Sigmoid colon (tissue), 6 donors: ENCODE measurements at regions not wholly inside any gene's neighbourhood (a gene's known extent, or its start where the extent isn't known, plus 50 kb on each side); places are given as distances from the start of the nearest gene placed in this dataset.
"Not testable (repeated sequence)": the region's sequence is repeated elsewhere in the genome, so short reads cannot be mapped to it uniquely, and the experiment has no call there.

Experiments used
- DNase-seq: peaks from one replicate; pipeline ENCODE4 v3.0.0-alpha.2; 2019
- H3K27ac ChIP-seq, 4 donors: fragments of 200-600 bp; sonication (generic); one replicate each; pipeline ENCODE4 v1.5.1; 2016 to 2019; ENCODE audit warnings: mild to moderate bottlenecking in 1 of 4
- H3K27me3 ChIP-seq, 3 donors: fragments of 200-600 bp; sonication (generic); one replicate each; pipeline ENCODE4 v1.5.1; 2019; ENCODE audit warnings: mild to moderate bottlenecking in 1 of 3
- H3K36me3 ChIP-seq, 4 donors: fragments of 200-600 bp; sonication (generic); one replicate each; pipeline ENCODE4 v1.5.1; 2016 to 2019
- H3K4me1 ChIP-seq, 4 donors: fragments of 200-600 bp; sonication (generic); one replicate each; pipeline ENCODE4 v1.5.1; 2017 to 2019
- H3K4me3 ChIP-seq, 4 donors: fragments of 200-600 bp; sonication (generic); one replicate each; pipeline ENCODE4 v1.5.1; 2017 to 2019; ENCODE audit warnings: mild to moderate bottlenecking in 2 of 4, moderate library complexity in 1 of 4
- H3K9me3 ChIP-seq, 4 donors: fragments of 200-600 bp in 3 of 4; sonication (generic) in 3 of 4; one replicate each; pipeline versions ENCODE4 v1.5.1 to v1.6.1; 2013 to 2019
- EP300 ChIP-seq, 4 donors: sonication (generic); formaldehyde crosslinking; IDR thresholded peaks; one replicate each; pipeline ENCODE4 v1.6.1; 2017; ENCODE audit warnings: antibody characterized with exemption in 4 of 4
- POLR2A ChIP-seq, 2 donors: fragments of 450-650 bp; IDR thresholded peaks; one replicate each; pipeline ENCODE4 v1.6.1; 2016; ENCODE audit warnings: antibody characterized with exemption in 2 of 2, mild to moderate bottlenecking in 2 of 2, moderate library complexity in 2 of 2
- POLR2AphosphoS5 ChIP-seq, 4 donors: sonication (generic); formaldehyde crosslinking; IDR thresholded peaks; one replicate each; pipeline ENCODE4 v1.6.1; 2017; ENCODE audit warnings: antibody characterized with exemption in 4 of 4
- WGBS, 2 donors: extraction: QIAGEN DNeasy Blood & Tissue Kit; methylation state at CpG; one replicate each; pipeline ENCODE4 v1.1.7; 2013; 5-methylcytosine and 5-hydroxymethylcytosine counted together
- intact Hi-C: fragments of 100-400 bp; cut with DNase I; formaldehyde crosslinking; loops from one replicate; pipeline ENCODE4 v1.15.1; 2023
- TF ChIP-seq, protein P1 (sequence below), 4 experiments: fragments of 450-650 bp in 3 of 4; fragments of 200-600 bp in 1 of 4; IDR thresholded peaks; one replicate each; pipeline ENCODE4 v1.5.1; 2016 to 2019; ENCODE audit warnings: antibody characterized with exemption in 4 of 4, mild to moderate bottlenecking in 3 of 4, moderate library complexity in 2 of 4
- donor health status: healthy with polysubstance abuse.
- donor health status: healthy.

DNA sequence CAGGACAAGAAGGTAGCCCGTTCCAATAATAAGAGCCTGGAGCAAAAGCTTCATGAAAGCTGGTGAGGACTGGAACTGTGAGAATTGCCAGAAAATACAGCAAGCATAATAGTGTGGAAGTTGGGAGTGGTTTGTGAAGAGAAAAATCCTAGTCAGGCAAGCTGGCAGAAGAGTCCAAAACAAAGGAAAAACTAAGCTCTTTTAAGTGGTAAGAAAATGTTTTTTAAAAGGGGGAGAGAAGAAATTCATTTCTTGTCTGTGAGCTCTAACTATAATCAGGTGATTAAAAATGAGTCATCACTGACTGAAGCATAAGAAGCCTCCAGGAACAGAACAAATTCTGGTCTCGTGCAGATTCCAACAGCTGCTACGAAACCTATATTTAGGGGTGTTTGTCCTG, 102.6 kb downstream of the CAAP1 start:
- no peaks in the 10 kb centered on the region for H3K27me3 ChIP-seq
- intact Hi-C loops: no loop called here
- no peak overlapping the region for H3K27ac ChIP-seq
- no peak overlapping the region for H3K4me3 ChIP-seq
- DNase-seq: no peak
- H3K36me3 ChIP-seq: no peaks in the 10 kb centered on the region
- WGBS, 2 donors: 40 to 57% methylated on average over 3 of the region's 3 CpGs
- no peaks in the 10 kb centered on the region for H3K9me3 ChIP-seq
- no peaks in the 10 kb centered on the region for H3K4me1 ChIP-seq
- TF ChIP-seq POLR2AphosphoS5 (IDR thresholded peaks at IDR 0.05) (no peak), EP300 (IDR thresholded peaks at IDR 0.05) (no peak), POLR2A (IDR thresholded peaks at IDR 0.05) (no peak)
- TF ChIP-seq, protein P1, sequence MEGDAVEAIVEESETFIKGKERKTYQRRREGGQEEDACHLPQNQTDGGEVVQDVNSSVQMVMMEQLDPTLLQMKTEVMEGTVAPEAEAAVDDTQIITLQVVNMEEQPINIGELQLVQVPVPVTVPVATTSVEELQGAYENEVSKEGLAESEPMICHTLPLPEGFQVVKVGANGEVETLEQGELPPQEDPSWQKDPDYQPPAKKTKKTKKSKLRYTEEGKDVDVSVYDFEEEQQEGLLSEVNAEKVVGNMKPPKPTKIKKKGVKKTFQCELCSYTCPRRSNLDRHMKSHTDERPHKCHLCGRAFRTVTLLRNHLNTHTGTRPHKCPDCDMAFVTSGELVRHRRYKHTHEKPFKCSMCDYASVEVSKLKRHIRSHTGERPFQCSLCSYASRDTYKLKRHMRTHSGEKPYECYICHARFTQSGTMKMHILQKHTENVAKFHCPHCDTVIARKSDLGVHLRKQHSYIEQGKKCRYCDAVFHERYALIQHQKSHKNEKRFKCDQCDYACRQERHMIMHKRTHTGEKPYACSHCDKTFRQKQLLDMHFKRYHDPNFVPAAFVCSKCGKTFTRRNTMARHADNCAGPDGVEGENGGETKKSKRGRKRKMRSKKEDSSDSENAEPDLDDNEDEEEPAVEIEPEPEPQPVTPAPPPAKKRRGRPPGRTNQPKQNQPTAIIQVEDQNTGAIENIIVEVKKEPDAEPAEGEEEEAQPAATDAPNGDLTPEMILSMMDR (IDR thresholded peaks at IDR 0.05): no peak

DNA sequence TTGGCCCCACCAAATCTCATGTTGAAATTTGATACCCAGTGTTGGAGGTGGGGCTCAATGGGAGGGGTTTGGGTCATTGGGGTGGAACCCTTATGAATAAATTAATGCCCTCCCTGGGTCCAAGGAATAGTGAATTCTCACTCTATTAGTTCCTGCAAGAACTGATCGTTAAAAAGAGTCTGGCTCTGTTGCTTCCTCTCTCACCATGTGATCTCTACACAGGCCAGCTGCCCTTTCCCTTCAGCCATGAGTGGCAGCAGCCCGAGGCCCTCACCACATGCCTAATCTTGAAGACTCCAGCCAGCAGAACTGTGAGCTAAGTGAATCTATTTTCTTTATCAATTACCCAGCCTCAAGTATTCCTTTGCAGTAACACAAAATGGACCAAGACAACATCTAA, 106.0 kb downstream of the CAAP1 start:
- Histone ChIP-seq H3K9me3 (no peaks in the 10 kb centered on the region), H3K27ac (no peak overlapping the region), H3K4me3 (no peak overlapping the region), H3K36me3 (no peaks in the 10 kb centered on the region), H3K4me1 (no peaks in the 10 kb centered on the region), H3K27me3 (no peaks in the 10 kb centered on the region)
- DNase-seq: no peak
- intact Hi-C loops: no loop called here
- TF ChIP-seq POLR2A (IDR thresholded peaks at IDR 0.05) (no peak), EP300 (IDR thresholded peaks at IDR 0.05) (no peak), POLR2AphosphoS5 (IDR thresholded peaks at IDR 0.05) (no peak)
- TF ChIP-seq, protein P1 (IDR thresholded peaks at IDR 0.05): no peak
- 58 to 61% methylated on average over 2 of the region's 2 CpGs for WGBS, 2 donors

DNA sequence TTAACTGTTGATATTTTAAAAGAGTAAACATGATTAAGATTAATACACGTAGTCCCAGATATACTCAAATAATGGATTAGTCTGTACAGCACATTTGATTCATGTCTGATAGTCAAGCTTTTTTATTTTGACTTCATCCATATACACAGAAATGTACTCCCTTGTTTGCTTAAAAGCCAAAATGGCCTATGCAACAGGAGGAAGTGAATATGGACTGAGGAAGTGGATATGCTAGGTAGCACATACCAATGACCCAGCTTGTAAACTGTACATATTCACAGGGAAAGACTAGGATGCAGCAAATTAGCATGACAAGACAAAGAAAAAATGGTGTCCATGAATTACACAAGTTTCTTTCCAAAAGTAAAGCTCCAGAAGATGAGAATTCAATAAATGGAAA, 109.7 kb downstream of the CAAP1 start:
- no peaks in the 10 kb centered on the region for H3K27me3 ChIP-seq
- no peak overlapping the region for H3K27ac ChIP-seq
- whole genome bisulfite sequencing, 2 donors: 83 to 94% methylated on average over 1 of the region's 1 CpG
- no peaks in the 10 kb centered on the region for H3K36me3 ChIP-seq
- H3K4me1 ChIP-seq: no peaks in the 10 kb centered on the region
- TF ChIP-seq POLR2AphosphoS5 (IDR thresholded peaks at IDR 0.05): no peak
- TF ChIP-seq POLR2A (IDR thresholded peaks at IDR 0.05): no peak
- TF ChIP-seq EP300 (IDR thresholded peaks at IDR 0.05): no peak
- TF ChIP-seq, protein P1 (IDR thresholded peaks at IDR 0.05): no peak
- intact Hi-C loops: no loop called here
- no peak overlapping the region for H3K4me3 ChIP-seq
- no peaks in the 10 kb centered on the region for H3K9me3 ChIP-seq
- no peak for DNase-seq

DNA sequence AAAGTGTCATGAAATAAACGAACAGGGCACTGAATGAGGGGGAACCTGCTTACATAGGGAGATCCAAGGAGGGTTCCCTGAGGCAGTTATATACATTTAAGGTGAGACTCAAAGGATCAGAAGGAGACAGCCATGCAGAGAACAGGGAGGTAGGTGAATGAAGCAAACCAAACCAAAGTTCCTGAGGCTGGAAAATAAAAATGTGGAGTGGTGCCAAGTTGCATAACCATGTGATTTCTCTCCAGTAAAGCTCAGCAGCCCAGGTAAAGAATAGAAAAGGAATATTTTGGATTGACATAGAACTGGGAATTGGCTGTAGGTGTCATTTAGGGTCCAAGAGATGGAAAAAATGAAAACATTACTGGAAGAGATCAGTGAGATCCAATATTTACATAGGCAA, 110.7 kb downstream of the CAAP1 start:
- H3K4me1 ChIP-seq: no peaks in the 10 kb centered on the region
- DNase-seq: no peak
- no peak overlapping the region for H3K4me3 ChIP-seq
- H3K36me3 ChIP-seq: no peaks in the 10 kb centered on the region
- no peak overlapping the region for H3K27ac ChIP-seq
- no peaks in the 10 kb centered on the region for H3K27me3 ChIP-seq
- 0% methylated on average over 1 of the region's 1 CpG for WGBS, 2 donors
- no peaks in the 10 kb centered on the region for H3K9me3 ChIP-seq
- intact Hi-C loops: no loop called here
- TF ChIP-seq POLR2A (IDR thresholded peaks at IDR 0.05) (no peak), POLR2AphosphoS5 (IDR thresholded peaks at IDR 0.05) (no peak), EP300 (IDR thresholded peaks at IDR 0.05) (no peak)
- TF ChIP-seq, protein P1 (IDR thresholded peaks at IDR 0.05): no peak

DNA sequence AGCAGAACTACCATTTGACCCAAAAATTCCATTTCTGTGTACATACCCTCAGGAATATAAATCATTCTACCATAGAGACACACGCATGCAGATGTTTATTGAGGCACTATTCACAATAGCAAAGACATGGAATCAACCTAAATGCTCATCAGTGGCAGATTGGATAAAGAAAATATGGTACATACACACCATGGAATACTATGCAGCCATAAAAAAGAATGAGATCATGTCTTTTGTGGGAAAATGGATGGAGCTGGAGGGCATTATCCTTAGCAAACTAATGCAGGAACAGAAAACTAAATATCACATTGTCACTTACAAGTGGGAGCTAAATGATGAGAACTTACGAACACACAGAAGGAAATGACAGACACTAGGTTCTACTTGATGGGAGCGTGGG, 112.3 kb downstream of the CAAP1 start:
- intact Hi-C loops, H3K36me3 ChIP-seq, H3K4me1 ChIP-seq, DNase-seq, H3K27me3 ChIP-seq, H3K27ac ChIP-seq, H3K4me3 ChIP-seq, H3K9me3 ChIP-seq: not testable (repeated sequence)
- WGBS, 2 donors: 77 to 91% methylated on average over 3 of the region's 3 CpGs
